Right ventricle myocardium superior (tissue), 1 donor: ENCODE measurements at regions not wholly inside any gene's neighbourhood (a gene's known extent, or its start where the extent isn't known, plus 50 kb on each side); places are given as distances from the start of the nearest gene placed in this dataset.
"Not testable (repeated sequence)": the region's sequence is repeated elsewhere in the genome, so short reads cannot be mapped to it uniquely, and the experiment has no call there.

Source experiments
- ATAC-seq: fragments of 200-7000 bp; cut with Tn5 transposase; one replicate; pipeline ENCODE4 v1.9.1; 2020; ENCODE audit warnings: mild to moderate bottlenecking; ENCODE audit not compliant: poor library complexity
- DNase-seq: peaks from one replicate; pipeline ENCODE4 v3.0.0-alpha.2; 2020
- intact Hi-C: fragments of 100-400 bp; cut with DNase I; formaldehyde crosslinking; loops from one replicate; pipeline ENCODE4 v1.11.2; 2022
- donor health status: DM: no; HTN: yes; CAD: no; lungs with severe emphysema.

DNA sequence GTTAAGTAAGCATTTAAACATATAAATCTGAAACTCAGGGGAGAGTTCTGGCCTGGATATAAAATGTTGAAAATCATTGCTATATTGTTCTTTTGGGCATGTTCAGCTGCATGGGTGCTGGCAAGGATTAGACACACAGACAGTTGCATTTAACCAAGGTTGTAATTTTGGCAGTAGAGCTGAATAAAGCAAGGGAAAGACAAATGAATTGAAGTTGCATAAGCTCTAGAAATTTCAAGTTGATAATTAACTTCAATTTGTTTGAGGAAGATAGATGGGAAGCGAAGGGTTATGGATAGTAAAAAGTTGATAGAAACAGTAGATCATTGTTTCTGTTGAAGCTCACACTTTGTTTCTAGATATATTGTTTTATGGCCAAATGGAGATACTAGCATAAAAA, 97.2 kb upstream of the KCNJ18 start:
- intact Hi-C loops = no loop called here
- no peak for ATAC-seq
- no peak for DNase-seq

DNA sequence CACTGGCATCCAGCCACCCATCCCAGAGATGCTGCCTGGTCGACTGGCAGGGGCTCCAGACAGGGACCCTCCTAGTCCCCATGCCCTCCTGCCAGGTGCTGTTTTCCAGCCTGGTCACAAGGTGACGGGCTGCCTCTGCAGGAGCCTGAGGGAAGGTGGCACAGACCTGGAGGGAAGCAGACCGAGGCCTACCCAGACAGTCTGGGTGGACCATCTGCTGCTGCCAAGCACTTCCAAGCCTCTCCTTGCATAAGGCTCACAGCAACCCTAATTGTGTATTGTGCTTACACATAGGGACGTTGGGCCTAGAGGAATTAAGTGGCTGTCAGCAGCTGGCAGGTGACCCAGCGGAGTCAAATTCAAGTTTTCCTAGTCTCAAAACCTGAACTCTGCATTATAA, 90.1 kb upstream of the KCNJ18 start:
- intact Hi-C loops = no loop called here
- ATAC-seq (no peak), DNase-seq (no peak)

- intact Hi-C loops = not testable (repeated sequence)
These were observed 89.0 kb upstream of the KCNJ18 start for GRCh38 chr17:21603292-21603691.

GRCh38 chr17:21611443-21611842, 80.9 kb upstream of the KCNJ18 start:
- DNase-seq, intact Hi-C loops, ATAC-seq: not testable (repeated sequence)

More at GRCh38 chr17:21603292-21603691, 89.0 kb upstream of the KCNJ18 start:
- DNase-seq, ATAC-seq: not testable (repeated sequence)

GRCh38 chr17:21612123-21613070, 79.9 kb upstream of the KCNJ18 start:
- ATAC-seq, intact Hi-C loops, DNase-seq: not testable (repeated sequence)

GRCh38 chr17:21613071-21613429, 79.3 kb upstream of the KCNJ18 start:
- intact Hi-C loops = no loop called here
- DNase-seq (no peak), ATAC-seq (no peak)

GRCh38 chr17:21626987-21627386, 65.3 kb upstream of the KCNJ18 start:
- intact Hi-C loops, DNase-seq, ATAC-seq: not testable (repeated sequence)
